Astrocyte (in vitro differentiated cells and primary cell): ENCODE measurements at regions not wholly inside any gene's neighbourhood (a gene's known extent, or its start where the extent isn't known, plus 50 kb on each side); places are given as distances from the start of the nearest gene placed in this dataset.
"Not testable (repeated sequence)": the region's sequence is repeated elsewhere in the genome, so short reads cannot be mapped to it uniquely, and the experiment has no call there.

Experiments
- DNase-seq: peaks from one replicate; pipeline ENCODE4 v3.0.0-alpha.2; 2010; ENCODE audit warnings: low read depth
- FAIRE-seq: peaks from 2 replicates; lab custom pipeline; 2011; peaks lifted over from hg19 to GRCh38; lab: Jason Lieb, UNC
- H2AFZ ChIP-seq: 2 replicates; pipeline ENCODE4 v1.6.0; 2012; ENCODE audit warnings: low read depth, low read length, inconsistent platforms
- H3K27ac ChIP-seq: 2 replicates; pipeline ENCODE4 v1.5.1; 2011; ENCODE audit warnings: low read depth, low read length, inconsistent platforms
- H3K27me3 ChIP-seq: 2 replicates; pipeline ENCODE4 v1.6.0; 2011; ENCODE audit warnings: low read length, inconsistent platforms; ENCODE audit not compliant: insufficient read depth
- H3K36me3 ChIP-seq: 2 replicates; pipeline ENCODE4 v1.5.1; 2011; ENCODE audit warnings: low read length, inconsistent platforms; ENCODE audit not compliant: insufficient read depth
- H3K4me1 ChIP-seq: 2 replicates; pipeline ENCODE4 v1.5.1; 2011; ENCODE audit warnings: low read length, inconsistent platforms; ENCODE audit not compliant: insufficient read depth
- H3K4me2 ChIP-seq: 2 replicates; pipeline ENCODE4 v1.6.0; 2012; ENCODE audit warnings: low read length, inconsistent platforms
- H3K4me3 ChIP-seq: 2 replicates; pipeline ENCODE4 v1.5.1; 2011; ENCODE audit warnings: low read depth, mild to moderate bottlenecking, low read length, inconsistent platforms; ENCODE audit not compliant: insufficient read depth
- H3K79me2 ChIP-seq: 2 replicates; pipeline ENCODE4 v1.6.0; 2012; ENCODE audit warnings: mild to moderate bottlenecking, low read length, inconsistent platforms; ENCODE audit not compliant: insufficient read depth
- H3K9ac ChIP-seq: 2 replicates; pipeline ENCODE4 v1.6.0; 2012; ENCODE audit warnings: mild to moderate bottlenecking, low read length, inconsistent platforms
- H3K9me3 ChIP-seq: 2 replicates; pipeline ENCODE4 v1.5.1; 2012; ENCODE audit warnings: low read depth, mild to moderate bottlenecking, low read length, inconsistent platforms; ENCODE audit not compliant: insufficient read depth
- H4K20me1 ChIP-seq: 2 replicates; pipeline ENCODE4 v1.6.0; 2012; ENCODE audit warnings: low read length, inconsistent platforms; ENCODE audit not compliant: insufficient read depth
- H3K27ac Mint-ChIP-seq: one replicate; pipeline ENCODE4 v1.8.0; 2021; ENCODE audit warnings: mild to moderate bottlenecking, mixed read lengths; ENCODE audit not compliant: unreplicated experiment
- H3K27me3 Mint-ChIP-seq: one replicate; pipeline ENCODE4 v1.8.0; 2021; ENCODE audit warnings: low read depth, mixed read lengths; ENCODE audit not compliant: unreplicated experiment
- H3K36me3 Mint-ChIP-seq: one replicate; pipeline ENCODE4 v1.8.0; 2021; ENCODE audit warnings: low read depth, mixed read lengths; ENCODE audit not compliant: unreplicated experiment
- H3K4me1 Mint-ChIP-seq: one replicate; pipeline ENCODE4 v1.8.0; 2021; ENCODE audit warnings: low read depth, mixed read lengths; ENCODE audit not compliant: unreplicated experiment
- H3K4me3 Mint-ChIP-seq: one replicate; pipeline ENCODE4 v1.8.0; 2021; ENCODE audit warnings: mild to moderate bottlenecking, moderate library complexity, mixed read lengths; ENCODE audit not compliant: unreplicated experiment
- H3K9me3 Mint-ChIP-seq: one replicate; pipeline ENCODE4 v1.8.0; 2021; ENCODE audit warnings: mild to moderate bottlenecking, mixed read lengths; ENCODE audit not compliant: unreplicated experiment
- EZH2 ChIP-seq: IDR thresholded peaks from 2 replicates; pipeline ENCODE4 v1.6.1; 2012; ENCODE audit warnings: mild to moderate bottlenecking, low read length, inconsistent platforms; ENCODE audit not compliant: insufficient read depth
- TF ChIP-seq, protein P1 (sequence below): IDR thresholded peaks from 2 replicates; pipeline ENCODE4 v1.5.1; 2011; ENCODE audit warnings: low read depth, mild to moderate bottlenecking, inconsistent platforms, low read length, moderate library complexity; ENCODE audit not compliant: insufficient read depth

DNA sequence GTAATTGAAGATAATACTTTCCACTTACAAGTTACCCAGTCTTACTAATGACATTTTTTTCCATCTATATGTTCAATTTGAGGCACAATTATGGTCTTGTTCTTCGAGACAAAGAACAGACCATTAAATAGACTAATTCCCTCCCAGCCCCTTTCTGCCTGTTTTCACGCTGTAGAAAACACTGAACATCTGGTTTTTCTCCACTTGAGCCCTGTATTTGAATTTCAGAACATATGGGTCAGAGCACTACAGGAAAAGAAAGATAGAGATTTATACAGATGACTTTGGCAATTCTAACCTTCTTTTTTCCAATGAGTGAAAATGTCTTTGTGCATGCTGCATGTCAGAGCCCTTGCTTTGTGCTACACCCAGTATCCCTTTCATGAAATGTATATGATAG lies 506.9 kb downstream of the LRRC70 start:
- Histone ChIP-seq H3K9ac (no peak overlapping the region), H3K27me3 (no peaks in the 10 kb centered on the region), H3K79me2 (no peaks in the 10 kb centered on the region), H3K27ac (no peak overlapping the region), H4K20me1 (no peaks in the 10 kb centered on the region), H3K4me1 (no peaks in the 10 kb centered on the region), H3K4me3 (no peak overlapping the region), H3K4me2 (no peak overlapping the region), H2AFZ (no peak overlapping the region), H3K9me3 (no peaks in the 10 kb centered on the region), H3K36me3 (no peaks in the 10 kb centered on the region)
- Mint-ChIP-seq H3K9me3 (no peaks in the 10 kb centered on the region), H3K4me3 (no peak overlapping the region), H3K4me1 (peaks cover 7% of the 10 kb centered on the region), H3K36me3 (no peaks in the 10 kb centered on the region), H3K27me3 (no peaks in the 10 kb centered on the region), H3K27ac (no peak overlapping the region)
- FAIRE-seq = no peak
- TF ChIP-seq EZH2 = no peak
- TF ChIP-seq, protein P1, sequence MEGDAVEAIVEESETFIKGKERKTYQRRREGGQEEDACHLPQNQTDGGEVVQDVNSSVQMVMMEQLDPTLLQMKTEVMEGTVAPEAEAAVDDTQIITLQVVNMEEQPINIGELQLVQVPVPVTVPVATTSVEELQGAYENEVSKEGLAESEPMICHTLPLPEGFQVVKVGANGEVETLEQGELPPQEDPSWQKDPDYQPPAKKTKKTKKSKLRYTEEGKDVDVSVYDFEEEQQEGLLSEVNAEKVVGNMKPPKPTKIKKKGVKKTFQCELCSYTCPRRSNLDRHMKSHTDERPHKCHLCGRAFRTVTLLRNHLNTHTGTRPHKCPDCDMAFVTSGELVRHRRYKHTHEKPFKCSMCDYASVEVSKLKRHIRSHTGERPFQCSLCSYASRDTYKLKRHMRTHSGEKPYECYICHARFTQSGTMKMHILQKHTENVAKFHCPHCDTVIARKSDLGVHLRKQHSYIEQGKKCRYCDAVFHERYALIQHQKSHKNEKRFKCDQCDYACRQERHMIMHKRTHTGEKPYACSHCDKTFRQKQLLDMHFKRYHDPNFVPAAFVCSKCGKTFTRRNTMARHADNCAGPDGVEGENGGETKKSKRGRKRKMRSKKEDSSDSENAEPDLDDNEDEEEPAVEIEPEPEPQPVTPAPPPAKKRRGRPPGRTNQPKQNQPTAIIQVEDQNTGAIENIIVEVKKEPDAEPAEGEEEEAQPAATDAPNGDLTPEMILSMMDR = no peak
- no peak for DNase-seq

DNA sequence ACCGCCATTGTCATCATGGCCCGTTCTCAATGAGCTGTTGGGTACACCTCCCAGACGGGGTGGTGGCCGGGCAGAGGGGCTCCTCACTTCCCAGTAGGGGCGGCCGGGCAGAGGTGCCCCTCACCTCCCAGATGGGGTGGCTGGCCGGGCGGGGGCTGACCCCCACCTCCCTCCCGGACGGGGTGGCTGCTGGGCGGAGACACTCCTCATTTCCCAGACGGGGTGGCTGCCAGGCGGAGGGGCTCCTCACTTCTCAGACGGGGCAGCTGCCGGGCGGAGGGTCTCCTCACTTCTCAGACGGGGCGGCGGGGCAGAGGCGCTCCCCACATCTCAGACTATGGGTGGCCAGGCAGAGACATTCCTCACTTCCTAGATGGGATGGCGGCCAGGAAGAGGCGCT lies 505.1 kb downstream of the LRRC70 start:
- not testable (repeated sequence) for FAIRE-seq, H3K4me3 ChIP-seq, H3K27ac Mint-ChIP-seq

DNA sequence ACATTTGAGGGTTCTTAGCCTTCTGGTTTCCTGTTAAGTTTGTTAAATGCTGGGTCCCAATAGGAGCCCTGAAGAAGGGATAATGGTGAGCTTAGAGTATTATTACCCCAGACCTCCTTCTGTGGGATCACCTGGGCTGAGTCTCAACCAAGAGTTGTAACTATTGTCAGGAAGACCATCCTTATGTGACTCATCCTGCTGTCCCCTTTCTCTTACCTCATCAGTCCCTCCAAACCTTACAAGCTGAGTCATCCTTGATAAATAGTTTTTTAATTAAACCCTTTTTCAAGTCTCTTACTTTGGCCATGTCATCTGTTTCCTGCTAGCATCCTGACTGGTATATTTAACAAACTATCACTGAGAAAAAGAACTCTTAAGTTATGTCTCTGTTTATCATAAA lies 502.8 kb downstream of the LRRC70 start:
- no peak overlapping the region for H3K4me2 ChIP-seq
- no peak overlapping the region for H2AFZ ChIP-seq
- H3K36me3 ChIP-seq = no peaks in the 10 kb centered on the region
- Mint-ChIP-seq H3K9me3 (no peaks in the 10 kb centered on the region), H3K27me3 (no peaks in the 10 kb centered on the region), H3K27ac (no peak overlapping the region), H3K4me3 (no peak overlapping the region), H3K4me1 (peaks cover 7% of the 10 kb centered on the region), H3K36me3 (no peaks in the 10 kb centered on the region)
- H3K27ac ChIP-seq = no peak overlapping the region
- H3K4me3 ChIP-seq = no peak overlapping the region
- no peak for DNase-seq
- TF ChIP-seq EZH2 = no peak
- TF ChIP-seq, protein P1 = no peak
- H3K9ac ChIP-seq = no peak overlapping the region
- no peaks in the 10 kb centered on the region for H3K9me3 ChIP-seq
- H3K4me1 ChIP-seq = no peaks in the 10 kb centered on the region
- H3K27me3 ChIP-seq = no peaks in the 10 kb centered on the region
- no peak for FAIRE-seq
- no peaks in the 10 kb centered on the region for H4K20me1 ChIP-seq
- no peaks in the 10 kb centered on the region for H3K79me2 ChIP-seq

More for the DNA sequence above, 505.1 kb downstream of the LRRC70 start:
- DNase-seq, H3K4me1 Mint-ChIP-seq, H2AFZ ChIP-seq, H3K36me3 ChIP-seq, H3K9me3 ChIP-seq, H3K79me2 ChIP-seq, H3K36me3 Mint-ChIP-seq, H3K4me1 ChIP-seq, H3K9ac ChIP-seq, H3K27me3 Mint-ChIP-seq, H3K27me3 ChIP-seq, H3K27ac ChIP-seq, H4K20me1 ChIP-seq, H3K4me3 Mint-ChIP-seq, H3K9me3 Mint-ChIP-seq, H3K4me2 ChIP-seq: not testable (repeated sequence)
